ENCODE measurements at regions not wholly inside any gene's neighbourhood (a gene's known extent, or its start where the extent isn't known, plus 50 kb on each side); places are given as distances from the start of the nearest gene placed in this dataset.

GRCh38 chr21:28633839-28634555, 358.7 kb downstream of the LTN1 start:
- Histone ChIP-seq H3K27ac (ENCODE audit: low read depth, low read length) (peak overlapping the region; percentile 100), H3K4me1 (ENCODE audit: insufficient read depth, low read length) (peaks cover 54% of the 10 kb centered on the region), H3K9me3 (ENCODE audit: low read depth, low read length) (no peaks in the 10 kb centered on the region), H3K79me2 (ENCODE audit: insufficient read depth, low read length) (no peaks in the 10 kb centered on the region), H4K20me1 (ENCODE audit: insufficient read depth, low read length) (no peaks in the 10 kb centered on the region), H2AFZ (ENCODE audit: low read length) (peak overlapping the region; percentile 67), H3K4me3 (ENCODE audit: insufficient read depth, low read length) (peak overlapping the region; percentile 41), H3K4me2 (ENCODE audit: insufficient read depth, low read length) (peak overlapping the region; percentile 78), H3K36me3 (ENCODE audit: insufficient read depth, low read length) (no peaks in the 10 kb centered on the region), H3K27me3 (ENCODE audit: insufficient read depth, low read length) (no peaks in the 10 kb centered on the region)
- peak; percentile 62 for DNase-seq (ENCODE audit: insufficient read length, low spot score, missing footprints)
- TF ChIP-seq, protein P1, sequence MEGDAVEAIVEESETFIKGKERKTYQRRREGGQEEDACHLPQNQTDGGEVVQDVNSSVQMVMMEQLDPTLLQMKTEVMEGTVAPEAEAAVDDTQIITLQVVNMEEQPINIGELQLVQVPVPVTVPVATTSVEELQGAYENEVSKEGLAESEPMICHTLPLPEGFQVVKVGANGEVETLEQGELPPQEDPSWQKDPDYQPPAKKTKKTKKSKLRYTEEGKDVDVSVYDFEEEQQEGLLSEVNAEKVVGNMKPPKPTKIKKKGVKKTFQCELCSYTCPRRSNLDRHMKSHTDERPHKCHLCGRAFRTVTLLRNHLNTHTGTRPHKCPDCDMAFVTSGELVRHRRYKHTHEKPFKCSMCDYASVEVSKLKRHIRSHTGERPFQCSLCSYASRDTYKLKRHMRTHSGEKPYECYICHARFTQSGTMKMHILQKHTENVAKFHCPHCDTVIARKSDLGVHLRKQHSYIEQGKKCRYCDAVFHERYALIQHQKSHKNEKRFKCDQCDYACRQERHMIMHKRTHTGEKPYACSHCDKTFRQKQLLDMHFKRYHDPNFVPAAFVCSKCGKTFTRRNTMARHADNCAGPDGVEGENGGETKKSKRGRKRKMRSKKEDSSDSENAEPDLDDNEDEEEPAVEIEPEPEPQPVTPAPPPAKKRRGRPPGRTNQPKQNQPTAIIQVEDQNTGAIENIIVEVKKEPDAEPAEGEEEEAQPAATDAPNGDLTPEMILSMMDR (IDR thresholded peaks at IDR 0.05; ENCODE audit: extremely low read depth, low read depth, low read length), result no peak

- TF ChIP-seq, protein P1 (IDR thresholded peaks at IDR 0.05; ENCODE audit: extremely low read depth, low read depth, low read length), result no peak
- Histone ChIP-seq H3K36me3 (ENCODE audit: insufficient read depth, low read length) (no peaks in the 10 kb centered on the region), H3K79me2 (ENCODE audit: insufficient read depth, low read length) (no peaks in the 10 kb centered on the region), H3K27me3 (ENCODE audit: insufficient read depth, low read length) (no peaks in the 10 kb centered on the region), H4K20me1 (ENCODE audit: insufficient read depth, low read length) (no peaks in the 10 kb centered on the region), H3K9me3 (ENCODE audit: low read depth, low read length) (no peaks in the 10 kb centered on the region), H3K4me3 (ENCODE audit: insufficient read depth, low read length) (no peak overlapping the region), H3K4me2 (ENCODE audit: insufficient read depth, low read length) (peak overlapping the region; percentile 78), H2AFZ (ENCODE audit: low read length) (peak overlapping the region; percentile 17), H3K27ac (ENCODE audit: low read depth, low read length) (peak overlapping the region; percentile 100), H3K4me1 (ENCODE audit: insufficient read depth, low read length) (peaks cover 49% of the 10 kb centered on the region)
- DNase-seq (ENCODE audit: insufficient read length, low spot score, missing footprints), result peak; percentile 36
Measured at GRCh38 chr21:28632755-28633408, 359.8 kb downstream of the LTN1 start.

GRCh38 chr21:28627691-28628090, 365.0 kb downstream of the LTN1 start:
- no peak for DNase-seq (ENCODE audit: insufficient read length, low spot score, missing footprints)
- H3K27ac ChIP-seq (ENCODE audit: low read depth, low read length), result peak overlapping the region; percentile 36
- H3K9me3 ChIP-seq (ENCODE audit: low read depth, low read length), result no peaks in the 10 kb centered on the region
- TF ChIP-seq, protein P1 (IDR thresholded peaks at IDR 0.05; ENCODE audit: extremely low read depth, low read depth, low read length), result no peak
- H3K4me2 ChIP-seq (ENCODE audit: insufficient read depth, low read length), result peak overlapping the region; percentile 10
- H3K4me3 ChIP-seq (ENCODE audit: insufficient read depth, low read length), result no peak overlapping the region
- peaks cover 12% of the 10 kb centered on the region for H3K4me1 ChIP-seq (ENCODE audit: insufficient read depth, low read length)
- no peaks in the 10 kb centered on the region for H3K36me3 ChIP-seq (ENCODE audit: insufficient read depth, low read length)
- H3K27me3 ChIP-seq (ENCODE audit: insufficient read depth, low read length), result no peaks in the 10 kb centered on the region
- H2AFZ ChIP-seq (ENCODE audit: low read length), result peak overlapping the region; percentile 62
- no peaks in the 10 kb centered on the region for H4K20me1 ChIP-seq (ENCODE audit: insufficient read depth, low read length)
- no peaks in the 10 kb centered on the region for H3K79me2 ChIP-seq (ENCODE audit: insufficient read depth, low read length)

DNA sequence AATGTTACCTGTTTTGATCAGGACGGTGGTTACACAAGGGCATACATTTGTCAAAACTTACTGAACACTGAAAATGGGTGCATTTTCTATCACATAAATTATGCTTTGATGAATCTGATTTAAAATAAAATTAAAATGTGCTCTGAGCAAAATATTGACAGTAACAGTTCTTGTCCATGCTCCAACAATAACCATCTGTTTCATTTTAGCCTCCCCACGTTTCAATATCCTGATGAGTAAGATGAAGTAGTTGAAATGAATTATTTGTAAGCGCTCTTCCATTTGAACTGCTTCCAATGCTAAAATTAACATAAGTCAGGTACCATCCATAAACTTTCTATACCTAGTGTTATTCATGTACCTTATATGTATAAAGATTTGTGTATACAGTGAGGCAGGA, 365.4 kb downstream of the LTN1 start:
- DNase-seq (ENCODE audit: insufficient read length, low spot score, missing footprints), result peak; percentile 60
- H3K27ac ChIP-seq (ENCODE audit: low read depth, low read length), result peak overlapping the region; percentile 36
- no peaks in the 10 kb centered on the region for H4K20me1 ChIP-seq (ENCODE audit: insufficient read depth, low read length)
- TF ChIP-seq, protein P1 (IDR thresholded peaks at IDR 0.05; ENCODE audit: extremely low read depth, low read depth, low read length), result no peak
- H3K79me2 ChIP-seq (ENCODE audit: insufficient read depth, low read length), result no peaks in the 10 kb centered on the region
- peaks cover 8% of the 10 kb centered on the region for H3K4me1 ChIP-seq (ENCODE audit: insufficient read depth, low read length)
- H3K9me3 ChIP-seq (ENCODE audit: low read depth, low read length), result no peaks in the 10 kb centered on the region
- H2AFZ ChIP-seq (ENCODE audit: low read length), result peak overlapping the region; percentile 62
- H3K27me3 ChIP-seq (ENCODE audit: insufficient read depth, low read length), result no peaks in the 10 kb centered on the region
- no peak overlapping the region for H3K4me2 ChIP-seq (ENCODE audit: insufficient read depth, low read length)
- H3K36me3 ChIP-seq (ENCODE audit: insufficient read depth, low read length), result no peaks in the 10 kb centered on the region
- no peak overlapping the region for H3K4me3 ChIP-seq (ENCODE audit: insufficient read depth, low read length)

Data from osteoblast (primary cell).